ENCODE measurements at regions not wholly inside any gene's neighbourhood (a gene's known extent, or its start where the extent isn't known, plus 50 kb on each side); places are given as distances from the start of the nearest gene placed in this dataset.

- TF ChIP-seq REST (IDR thresholded peaks at IDR 0.05; ENCODE audit: borderline replicate concordance) (no peak), REST (CRISPR knock-in tag; IDR thresholded peaks at IDR 0.05; ENCODE audit: low read depth) (no peak), ZNF707 (CRISPR knock-in tag; conservative IDR thresholded peaks at IDR 0.05) (no peak), ZNF253 (CRISPR knock-in tag; conservative IDR thresholded peaks at IDR 0.05) (no peak), ZBTB17 (CRISPR knock-in tag; IDR thresholded peaks at IDR 0.05) (no peak), NCOA1 (IDR thresholded peaks at IDR 0.05; ENCODE audit: low read depth) (no peak), ARID2 (IDR thresholded peaks at IDR 0.05) (no peak), EZH2 (IDR thresholded peaks at IDR 0.05; ENCODE audit: borderline replicate concordance, low read depth, low read length) (no peak)
These were observed 428.9 kb downstream of the MDFIC start (continued) for GRCh38 chr7:115350764-115351163.
